SK-N-SH (cell line): ENCODE measurements at regions not wholly inside any gene's neighbourhood (a gene's known extent, or its start where the extent isn't known, plus 50 kb on each side); places are given as distances from the start of the nearest gene placed in this dataset.

ENCODE experiments used
- FOXM1 ChIP-seq: IDR thresholded peaks from 2 replicates; pipeline ENCODE4 v1.4.0; 2012; ENCODE audit warnings: low read depth, mild to moderate bottlenecking
- RAD21 ChIP-seq: IDR thresholded peaks from 2 replicates; pipeline ENCODE4 v1.6.1; 2012; ENCODE audit warnings: mild to moderate bottlenecking, low read length
- TF ChIP-seq, protein P1 (sequence below): IDR thresholded peaks from 2 replicates; pipeline ENCODE4 v1.6.1; 2012; ENCODE audit warnings: mild to moderate bottlenecking, low read depth, low read length, moderate library complexity

DNA sequence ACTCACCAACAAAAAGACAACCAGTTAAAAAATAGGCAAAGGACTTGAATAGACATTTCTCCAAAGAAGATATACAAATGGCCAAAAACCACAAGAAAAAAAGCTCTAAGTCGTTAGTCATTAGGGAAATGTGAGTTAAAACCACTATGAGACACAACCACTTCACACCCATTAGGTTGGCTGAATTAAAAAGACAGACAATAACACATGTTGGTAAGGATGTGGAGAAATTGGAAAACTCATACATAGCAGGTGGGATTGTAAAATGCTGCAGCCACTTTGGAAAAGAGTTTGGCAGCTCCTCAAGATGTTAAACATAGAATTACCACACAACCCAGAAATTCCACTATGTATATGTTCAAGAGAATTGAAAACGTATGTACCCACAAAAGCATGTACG lies 117.6 kb upstream of the SPATS2L start:
- TF ChIP-seq FOXM1 = no peak
- TF ChIP-seq, protein P1, sequence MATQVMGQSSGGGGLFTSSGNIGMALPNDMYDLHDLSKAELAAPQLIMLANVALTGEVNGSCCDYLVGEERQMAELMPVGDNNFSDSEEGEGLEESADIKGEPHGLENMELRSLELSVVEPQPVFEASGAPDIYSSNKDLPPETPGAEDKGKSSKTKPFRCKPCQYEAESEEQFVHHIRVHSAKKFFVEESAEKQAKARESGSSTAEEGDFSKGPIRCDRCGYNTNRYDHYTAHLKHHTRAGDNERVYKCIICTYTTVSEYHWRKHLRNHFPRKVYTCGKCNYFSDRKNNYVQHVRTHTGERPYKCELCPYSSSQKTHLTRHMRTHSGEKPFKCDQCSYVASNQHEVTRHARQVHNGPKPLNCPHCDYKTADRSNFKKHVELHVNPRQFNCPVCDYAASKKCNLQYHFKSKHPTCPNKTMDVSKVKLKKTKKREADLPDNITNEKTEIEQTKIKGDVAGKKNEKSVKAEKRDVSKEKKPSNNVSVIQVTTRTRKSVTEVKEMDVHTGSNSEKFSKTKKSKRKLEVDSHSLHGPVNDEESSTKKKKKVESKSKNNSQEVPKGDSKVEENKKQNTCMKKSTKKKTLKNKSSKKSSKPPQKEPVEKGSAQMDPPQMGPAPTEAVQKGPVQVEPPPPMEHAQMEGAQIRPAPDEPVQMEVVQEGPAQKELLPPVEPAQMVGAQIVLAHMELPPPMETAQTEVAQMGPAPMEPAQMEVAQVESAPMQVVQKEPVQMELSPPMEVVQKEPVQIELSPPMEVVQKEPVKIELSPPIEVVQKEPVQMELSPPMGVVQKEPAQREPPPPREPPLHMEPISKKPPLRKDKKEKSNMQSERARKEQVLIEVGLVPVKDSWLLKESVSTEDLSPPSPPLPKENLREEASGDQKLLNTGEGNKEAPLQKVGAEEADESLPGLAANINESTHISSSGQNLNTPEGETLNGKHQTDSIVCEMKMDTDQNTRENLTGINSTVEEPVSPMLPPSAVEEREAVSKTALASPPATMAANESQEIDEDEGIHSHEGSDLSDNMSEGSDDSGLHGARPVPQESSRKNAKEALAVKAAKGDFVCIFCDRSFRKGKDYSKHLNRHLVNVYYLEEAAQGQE = no peak
- no peak for TF ChIP-seq RAD21
